CD4-positive, alpha-beta T cell (primary cell): ENCODE measurements at regions not wholly inside any gene's neighbourhood (a gene's known extent, or its start where the extent isn't known, plus 50 kb on each side); places are given as distances from the start of the nearest gene placed in this dataset.

Source experiments
- ATAC-seq: fragments of 200-7000 bp; cut with Tn5 transposase; one replicate; pipeline ENCODE4 v1.10.0; 2022; ENCODE audit warnings: mild to moderate bottlenecking; ENCODE audit not compliant: poor library complexity
- CTCF ChIA-PET: fragments of 350-600 bp; sonication (Branson Sonifier 250); formaldehyde crosslinking; loops from one replicate; lab custom pipeline; 2021; ENCODE audit warnings: antibody characterized with exemption, inconsistent platforms; lab: Charles Lee
- POLR2A ChIA-PET: fragments of 350-600 bp; sonication (Branson Sonifier 250); formaldehyde crosslinking; loops from one replicate; lab custom pipeline; 2021; ENCODE audit warnings: antibody characterized with exemption, inconsistent platforms; lab: Charles Lee
- DNase-seq, 14 experiments: peaks; one replicate each; pipeline ENCODE4 v3.0.0-alpha.2; 2013 to 2020; ENCODE audit warnings: mixed read lengths in 2 of 14
- H3K27ac ChIP-seq, 2 donors: one replicate each; pipeline versions ENCODE4 v1.5.1 to v1.7.0; 2013; ENCODE audit warnings: low read length in 2 of 2, low read depth in 1 of 2, mild to moderate bottlenecking in 1 of 2
- H3K27me3 ChIP-seq, 2 experiments: 1 replicate in 1 of 2; 2 replicates in 1 of 2; pipeline versions ENCODE4 v1.6.1 to v1.7.0; 2013; ENCODE audit warnings: low read length in 2 of 2, control low read depth in 1 of 2, mild to moderate bottlenecking in 1 of 2, moderate library complexity in 1 of 2; ENCODE audit not compliant: insufficient read depth in 2 of 2, control insufficient read depth in 1 of 2
- H3K36me3 ChIP-seq: one replicate; pipeline ENCODE4 v1.6.1; 2013; ENCODE audit warnings: low read length, control low read depth; ENCODE audit not compliant: insufficient read depth
- H3K4me1 ChIP-seq: one replicate; pipeline ENCODE4 v1.6.1; 2013; ENCODE audit warnings: low read length, control low read depth; ENCODE audit not compliant: insufficient read depth
- H3K4me3 ChIP-seq: one replicate; pipeline ENCODE4 v1.5.1; 2013; ENCODE audit warnings: mild to moderate bottlenecking, low read length, moderate library complexity
- H3K9me3 ChIP-seq, 2 experiments: 1 replicate in 1 of 2; 2 replicates in 1 of 2; pipeline versions ENCODE4 v1.6.1 to v1.7.0; 2013; ENCODE audit warnings: low read length in 2 of 2, mild to moderate bottlenecking in 2 of 2, control low read depth in 1 of 2, moderate library complexity in 1 of 2; ENCODE audit not compliant: control insufficient read depth in 1 of 2, insufficient read depth in 1 of 2
- H3K27ac Mint-ChIP-seq: one replicate; pipeline ENCODE4 v1.8.0; 2020; ENCODE audit warnings: mixed read lengths
- H3K27me3 Mint-ChIP-seq: one replicate; pipeline ENCODE4 v1.8.0; 2021; ENCODE audit warnings: mixed read lengths
- H3K36me3 Mint-ChIP-seq: one replicate; pipeline ENCODE4 v1.8.0; 2021; ENCODE audit warnings: low read depth, mixed read lengths
- H3K4me1 Mint-ChIP-seq: one replicate; pipeline ENCODE4 v1.8.0; 2021; ENCODE audit warnings: low read depth, mixed read lengths
- H3K4me3 Mint-ChIP-seq: one replicate; pipeline ENCODE4 v1.8.0; 2020; ENCODE audit warnings: mild to moderate bottlenecking, mixed read lengths
- H3K9me3 Mint-ChIP-seq: one replicate; pipeline ENCODE4 v1.8.0; 2020; ENCODE audit warnings: mixed read lengths
- CTCF ChIP-seq: fragments of 200-600 bp; IDR thresholded peaks from one replicate; pipeline ENCODE4 v1.8.0; 2022; ENCODE audit warnings: antibody characterized with exemption, mild to moderate bottlenecking
- intact Hi-C, 2 experiments: fragments of 100-400 bp; cut with DNase I in 1 of 2; cut with micrococcal nuclease in 1 of 2; formaldehyde crosslinking; loops; one replicate each; pipeline versions ENCODE4 v1.15.1 to v1.9.0; 2023 to 2025; cut with DNase I, micrococcal nuclease

- H3K36me3 Mint-ChIP-seq, result no peaks in the 10 kb centered on the region
- Histone ChIP-seq H3K27me3 (no peaks in the 10 kb centered on the region), H3K27ac (no peak overlapping the region), H3K36me3 (no peaks in the 10 kb centered on the region), H3K4me1 (no peaks in the 10 kb centered on the region), H3K4me3 (no peak overlapping the region), H3K9me3 (no peaks in the 10 kb centered on the region)
- H3K27ac Mint-ChIP-seq, result no peak overlapping the region
- intact Hi-C loops, result no loop called here
- POLR2A ChIA-PET, result no interaction called here
- H3K9me3 Mint-ChIP-seq, result no peaks in the 10 kb centered on the region
- CTCF ChIA-PET, result no interaction called here
- DNase-seq, result no peak
- no peaks in the 10 kb centered on the region for H3K4me1 Mint-ChIP-seq
- no peak overlapping the region for H3K4me3 Mint-ChIP-seq
- H3K27me3 Mint-ChIP-seq, result no peaks in the 10 kb centered on the region
- ATAC-seq, result no peak
- TF ChIP-seq CTCF, result no peak
Measured at GRCh38 chr6:14583826-14584225, 466.3 kb downstream of the CD83 start.

GRCh38 chr6:14584450-14584849, 466.9 kb downstream of the CD83 start:
- no peaks in the 10 kb centered on the region for H3K27me3 Mint-ChIP-seq
- no peaks in the 10 kb centered on the region for H3K4me1 ChIP-seq
- H3K36me3 Mint-ChIP-seq, result no peaks in the 10 kb centered on the region
- no peak overlapping the region for H3K27ac ChIP-seq
- no peaks in the 10 kb centered on the region for H3K4me1 Mint-ChIP-seq
- no peaks in the 10 kb centered on the region for H3K27me3 ChIP-seq
- intact Hi-C loops, result no loop called here
- no peak for DNase-seq
- no peak for TF ChIP-seq CTCF
- no peaks in the 10 kb centered on the region for H3K9me3 ChIP-seq
- H3K27ac Mint-ChIP-seq, result no peak overlapping the region
- H3K4me3 ChIP-seq, result no peak overlapping the region
- CTCF ChIA-PET, result no interaction called here
- no peak overlapping the region for H3K4me3 Mint-ChIP-seq
- no peaks in the 10 kb centered on the region for H3K36me3 ChIP-seq
- no peak for ATAC-seq
- POLR2A ChIA-PET, result no interaction called here
- H3K9me3 Mint-ChIP-seq, result no peaks in the 10 kb centered on the region

GRCh38 chr6:14585689-14586088, 468.1 kb downstream of the CD83 start:
- ChIA-PET POLR2A (no interaction called here), CTCF (no interaction called here)
- no peak for DNase-seq
- no peaks in the 10 kb centered on the region for H3K27me3 Mint-ChIP-seq
- H3K36me3 Mint-ChIP-seq, result no peaks in the 10 kb centered on the region
- intact Hi-C loops, result no loop called here
- H3K4me1 Mint-ChIP-seq, result no peaks in the 10 kb centered on the region
- Histone ChIP-seq H3K27me3 (no peaks in the 10 kb centered on the region), H3K4me3 (no peak overlapping the region), H3K4me1 (no peaks in the 10 kb centered on the region), H3K9me3 (no peaks in the 10 kb centered on the region), H3K27ac (no peak overlapping the region), H3K36me3 (no peaks in the 10 kb centered on the region)
- H3K4me3 Mint-ChIP-seq, result no peak overlapping the region
- ATAC-seq, result no peak
- H3K27ac Mint-ChIP-seq, result no peak overlapping the region
- TF ChIP-seq CTCF, result no peak
- no peaks in the 10 kb centered on the region for H3K9me3 Mint-ChIP-seq
